SU-DHL-6 (cell line): ENCODE measurements at regions not wholly inside any gene's neighbourhood (a gene's known extent, or its start where the extent isn't known, plus 50 kb on each side); places are given as distances from the start of the nearest gene placed in this dataset.

Source experiments
- CTCF ChIP-seq: fragments of 200-600 bp; sonication (generic); IDR thresholded peaks from one replicate; pipeline ENCODE4 v1.5.1; 2017; ENCODE audit warnings: antibody characterized with exemption, mild to moderate bottlenecking, low read length, moderate library complexity; ENCODE audit not compliant: insufficient read depth, poor library complexity, severe bottlenecking
- EZH2phosphoT487 ChIP-seq: fragments of 200-600 bp; sonication (generic), shearing (Covaris generic); conservative IDR thresholded peaks from 2 replicates; pipeline ENCODE4 v1.6.1; 2018; ENCODE audit warnings: mild to moderate bottlenecking, antibody characterized with exemption, low read length, moderate library complexity, mixed read lengths

- TF ChIP-seq CTCF, result no peak
- no peak for TF ChIP-seq EZH2phosphoT487
These were observed 89.7 kb upstream of the SLC30A5 start for GRCh38 chr5:69004127-69004526.
